ENCODE measurements at regions not wholly inside any gene's neighbourhood (a gene's known extent, or its start where the extent isn't known, plus 50 kb on each side); places are given as distances from the start of the nearest gene placed in this dataset.

- Histone ChIP-seq H4K5ac (ENCODE audit: insufficient read length, low read depth, low read length) (no peak overlapping the region), H2BK12ac (ENCODE audit: insufficient read length, low read depth, low read length) (no peak overlapping the region), H4K8ac (replicated peaks; ENCODE audit: insufficient read length, low read depth, low read length) (no peak overlapping the region)
Measured at GRCh38 chr20:22740829-22741228, 156.5 kb upstream of the FOXA2 start.

More at GRCh38 chr20:22740829-22741228, 156.5 kb upstream of the FOXA2 start:
- no peak overlapping the region for H3K56ac ChIP-seq (ENCODE audit: insufficient read length, low read depth, low read length)
- no peaks in the 10 kb centered on the region for H3K27me3 ChIP-seq (ENCODE audit: insufficient read depth, low read length)
- H3K9ac ChIP-seq (ENCODE audit: extremely low read depth, insufficient read length, low read length): no peak overlapping the region
- H3K14ac ChIP-seq (ENCODE audit: insufficient read depth, low read length): no peak overlapping the region
- no peaks in the 10 kb centered on the region for H3K36me3 Mint-ChIP-seq (ENCODE audit: insufficient read depth in 1 of 3, low read depth in 3 of 3)
- H3K4me2 ChIP-seq (ENCODE audit: insufficient read depth, insufficient read length, low read length): no peak overlapping the region
- no peak overlapping the region for H3K23ac ChIP-seq (ENCODE audit: insufficient read length, low read depth, low read length)
- H4K91ac ChIP-seq (ENCODE audit: insufficient read length, low read depth, low read length): no peak overlapping the region
- no peak overlapping the region for H3K18ac ChIP-seq (ENCODE audit: insufficient read length, low read depth, low read length)
- H4K20me1 ChIP-seq (ENCODE audit: control insufficient read depth, insufficient read depth, insufficient read length): no peaks in the 10 kb centered on the region
- H3K79me2 ChIP-seq (ENCODE audit: insufficient read depth, low read length): no peaks in the 10 kb centered on the region
- H2BK15ac ChIP-seq (ENCODE audit: low read depth, low read length): no peak overlapping the region
- H2BK20ac ChIP-seq (ENCODE audit: low read depth, low read length, poor library complexity, severe bottlenecking): no peak overlapping the region
- no peak for DNase-seq
- H3K4me1 Mint-ChIP-seq: no peaks in the 10 kb centered on the region
- no peaks in the 10 kb centered on the region for H3K9me3 ChIP-seq (ENCODE audit: control insufficient read depth, low read depth, low read length)
- H2AK5ac ChIP-seq (ENCODE audit: insufficient read length, low read length): no peak overlapping the region
- H3K27me3 Mint-ChIP-seq (ENCODE audit: low read depth): peaks cover 27% of the 10 kb centered on the region
- no peaks in the 10 kb centered on the region for H3K4me1 ChIP-seq (ENCODE audit: insufficient read depth, low read length)
- no peak overlapping the region for H2BK120ac ChIP-seq (ENCODE audit: low read depth, low read length, poor library complexity, severe bottlenecking)
- H3K27ac Mint-ChIP-seq: no peak overlapping the region
- H3K4me3 Mint-ChIP-seq: no peak overlapping the region
- no peak overlapping the region for H2BK5ac ChIP-seq (ENCODE audit: insufficient read length, low read length)
- no peaks in the 10 kb centered on the region for H3K79me1 ChIP-seq (ENCODE audit: insufficient read depth, low read depth, low read length, poor library complexity, severe bottlenecking)
- no peak overlapping the region for H3K27ac ChIP-seq (ENCODE audit: insufficient read length, low read depth, low read length)
- no peak overlapping the region for H2AFZ ChIP-seq (ENCODE audit: low read length)
- H3K23me2 ChIP-seq (ENCODE audit: insufficient read length, low read depth, low read length, poor library complexity, severe bottlenecking): no peaks in the 10 kb centered on the region
- H3K9me3 Mint-ChIP-seq: peaks cover under 1 to 2% of the 10 kb centered on the region in 2 experiments; a peak in 2 of 5 replicates
- no peak overlapping the region for H3K4ac ChIP-seq (ENCODE audit: low read depth, low read length)
- no peak overlapping the region for H3T11ph ChIP-seq (ENCODE audit: low read length)
- no CpG with 5 or more reads among the region's 2 CpGs for WGBS (ENCODE audit: extremely low coverage, insufficient read length, low lambda C conversion rate)
- no peak for TF ChIP-seq CTCF (conservative IDR thresholded peaks at IDR 0.05)
